ENCODE measurements at regions not wholly inside any gene's neighbourhood (a gene's known extent, or its start where the extent isn't known, plus 50 kb on each side); places are given as distances from the start of the nearest gene placed in this dataset.

GRCh38 chr10:85256481-85256880 is 928.1 kb downstream of the CCSER2 start:
- TF ChIP-seq CTCF (IDR thresholded peaks at IDR 0.05; ENCODE audit: low read depth, low read length) (no peak), POLR2A (IDR thresholded peaks at IDR 0.05; ENCODE audit: extremely low read depth, insufficient read length) (no peak), MAX (IDR thresholded peaks at IDR 0.05; ENCODE audit: low read depth, low read length) (no peak), MYC (IDR thresholded peaks at IDR 0.05; ENCODE audit: low read depth, low read length) (no peak)
